CD8-positive, alpha-beta memory T cell (primary cell): ENCODE measurements at regions not wholly inside any gene's neighbourhood (a gene's known extent, or its start where the extent isn't known, plus 50 kb on each side); places are given as distances from the start of the nearest gene placed in this dataset.

ENCODE experiments used
- CTCF ChIA-PET: fragments of 350-600 bp; sonication (Branson Sonifier 250); formaldehyde crosslinking; loops from one replicate; lab custom pipeline; 2021; ENCODE audit warnings: antibody characterized with exemption; lab: Charles Lee
- POLR2A ChIA-PET: fragments of 350-600 bp; sonication (Branson Sonifier 250); formaldehyde crosslinking; loops from one replicate; lab custom pipeline; 2021; ENCODE audit warnings: antibody characterized with exemption; lab: Charles Lee
- DNase-seq, 5 donors: peaks; one replicate each; pipeline versions ENCODE4 v3.0.0 to v3.0.0-alpha.2; 2020 to 2022; ENCODE audit warnings: mixed read lengths in 1 of 5
- H3K27ac ChIP-seq: one replicate; pipeline ENCODE4 v1.7.0; 2013; ENCODE audit warnings: low read depth, mild to moderate bottlenecking, low read length, moderate library complexity
- H3K27me3 ChIP-seq: 2 replicates; pipeline ENCODE4 v1.7.0; 2013; ENCODE audit warnings: low read length, mild to moderate bottlenecking; ENCODE audit not compliant: insufficient read depth, poor library complexity, severe bottlenecking
- H3K36me3 ChIP-seq: 2 replicates; pipeline ENCODE4 v1.7.0; 2013; ENCODE audit warnings: mild to moderate bottlenecking, low read length, moderate library complexity; ENCODE audit not compliant: insufficient read depth
- H3K4me1 ChIP-seq: 2 replicates; pipeline ENCODE4 v1.7.0; 2013; ENCODE audit warnings: mild to moderate bottlenecking, low read length, moderate library complexity; ENCODE audit not compliant: insufficient read depth
- H3K4me3 ChIP-seq: 2 replicates; pipeline ENCODE4 v1.7.0; 2013; ENCODE audit warnings: mild to moderate bottlenecking, low read length
- H3K9me3 ChIP-seq: 2 replicates; pipeline ENCODE4 v1.7.0; 2013; ENCODE audit warnings: mild to moderate bottlenecking, low read length
- H3K27ac Mint-ChIP-seq, 8 donors: one replicate each; pipeline ENCODE4 v1.8.0; 2020 to 2021; ENCODE audit warnings: mixed read lengths in 8 of 8, mild to moderate bottlenecking in 6 of 8, inconsistent platforms in 3 of 8, moderate library complexity in 3 of 8
- H3K27me3 Mint-ChIP-seq, 2 donors: one replicate each; pipeline ENCODE4 v1.8.0; 2020 to 2021; ENCODE audit warnings: mixed read lengths in 2 of 2, mild to moderate bottlenecking in 1 of 2, moderate library complexity in 1 of 2
- H3K36me3 Mint-ChIP-seq, 3 donors: one replicate each; pipeline ENCODE4 v1.8.0; 2020 to 2021; ENCODE audit warnings: mixed read lengths in 3 of 3, inconsistent platforms in 1 of 3, mild to moderate bottlenecking in 1 of 3
- H3K4me1 Mint-ChIP-seq, 3 donors: one replicate each; pipeline ENCODE4 v1.8.0; 2020 to 2021; ENCODE audit warnings: mixed read lengths in 3 of 3, inconsistent platforms in 1 of 3, mild to moderate bottlenecking in 1 of 3
- H3K4me3 Mint-ChIP-seq, 7 donors: one replicate each; pipeline ENCODE4 v1.8.0; 2020 to 2021; ENCODE audit warnings: mixed read lengths in 7 of 7, mild to moderate bottlenecking in 6 of 7, moderate library complexity in 4 of 7, inconsistent platforms in 2 of 7
- H3K9me3 Mint-ChIP-seq, 5 donors: one replicate each; pipeline ENCODE4 v1.8.0; 2020 to 2022; ENCODE audit warnings: mixed read lengths in 5 of 5, mild to moderate bottlenecking in 3 of 5, moderate library complexity in 2 of 5, inconsistent platforms in 1 of 5

- ChIA-PET POLR2A (no interaction called here), CTCF (no interaction called here)
- no peaks in the 10 kb centered on the region for H3K9me3 ChIP-seq
- no peak overlapping the region for H3K4me3 ChIP-seq
- H3K27me3 ChIP-seq = no peaks in the 10 kb centered on the region
- Mint-ChIP-seq H3K27me3 (peaks cover 2 to 3% of the 10 kb centered on the region in 2 donors), H3K4me3 (no peak overlapping the region), H3K27ac (no peak overlapping the region), H3K4me1 (no peaks in the 10 kb centered on the region), H3K36me3 (no peaks in the 10 kb centered on the region), H3K9me3 (peaks cover 0 to 9% (median 0%) of the 10 kb centered on the region in 5 donors)
- DNase-seq = no peak
- no peaks in the 10 kb centered on the region for H3K4me1 ChIP-seq
- H3K36me3 ChIP-seq = no peaks in the 10 kb centered on the region
- no peak overlapping the region for H3K27ac ChIP-seq
Observed at GRCh38 chr2:60296219-60296955, 257.1 kb downstream of the BCL11A start.

GRCh38 chr2:60295636-60295962, 257.9 kb downstream of the BCL11A start:
- H3K4me1 ChIP-seq = no peaks in the 10 kb centered on the region
- H3K4me3 Mint-ChIP-seq = no peak overlapping the region
- no peak overlapping the region for H3K27ac ChIP-seq
- no peaks in the 10 kb centered on the region for H3K9me3 ChIP-seq
- H3K36me3 Mint-ChIP-seq = no peaks in the 10 kb centered on the region
- H3K36me3 ChIP-seq = no peaks in the 10 kb centered on the region
- no peak overlapping the region for H3K27ac Mint-ChIP-seq
- H3K9me3 Mint-ChIP-seq = peaks cover 0 to 9% (median 0%) of the 10 kb centered on the region in 5 donors
- ChIA-PET POLR2A (no interaction called here), CTCF (no interaction called here)
- no peaks in the 10 kb centered on the region for H3K27me3 ChIP-seq
- no peaks in the 10 kb centered on the region for H3K4me1 Mint-ChIP-seq
- no peak overlapping the region for H3K4me3 ChIP-seq
- no peak for DNase-seq
- peaks cover 2 to 3% of the 10 kb centered on the region in 2 donors for H3K27me3 Mint-ChIP-seq

GRCh38 chr2:60294901-60295635, 258.4 kb downstream of the BCL11A start:
- Mint-ChIP-seq H3K27me3 (peaks cover 2 to 3% of the 10 kb centered on the region in 2 donors), H3K9me3 (peaks cover 0 to 9% (median 0%) of the 10 kb centered on the region in 5 donors), H3K27ac (no peak overlapping the region), H3K4me3 (no peak overlapping the region), H3K4me1 (no peaks in the 10 kb centered on the region), H3K36me3 (no peaks in the 10 kb centered on the region)
- no peak overlapping the region for H3K4me3 ChIP-seq
- H3K27me3 ChIP-seq = no peaks in the 10 kb centered on the region
- H3K27ac ChIP-seq = no peak overlapping the region
- H3K36me3 ChIP-seq = no peaks in the 10 kb centered on the region
- CTCF ChIA-PET = no interaction called here
- H3K9me3 ChIP-seq = no peaks in the 10 kb centered on the region
- no peaks in the 10 kb centered on the region for H3K4me1 ChIP-seq
- no peak for DNase-seq
- POLR2A ChIA-PET = no interaction called here

DNA sequence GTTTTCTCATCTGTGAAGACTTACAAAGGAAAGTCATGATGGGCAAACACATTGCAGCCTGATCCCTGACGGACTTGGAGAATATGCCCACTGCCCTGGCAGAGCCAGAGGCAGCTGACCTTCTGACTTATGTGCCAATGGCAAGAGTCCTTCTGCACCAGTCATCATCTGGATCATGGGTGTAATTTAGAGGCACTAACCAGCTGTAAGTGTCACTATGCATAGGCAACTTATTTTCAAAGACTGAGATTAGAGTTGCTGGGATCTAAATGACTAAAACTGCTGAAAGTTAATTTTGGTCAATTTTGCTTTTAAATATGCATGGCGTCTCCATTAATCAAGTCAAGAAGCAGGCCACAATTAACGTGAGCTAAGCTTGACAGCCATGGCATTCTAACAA, 261.2 kb downstream of the BCL11A start:
- H3K4me3 ChIP-seq = no peak overlapping the region
- no peak overlapping the region for H3K27ac ChIP-seq
- no peak overlapping the region for H3K4me3 Mint-ChIP-seq
- no peaks in the 10 kb centered on the region for H3K36me3 Mint-ChIP-seq
- no peak overlapping the region for H3K27ac Mint-ChIP-seq
- H3K9me3 Mint-ChIP-seq = peaks cover 0 to 12% (median 0%) of the 10 kb centered on the region in 5 donors
- POLR2A ChIA-PET = no interaction called here
- H3K4me1 Mint-ChIP-seq = no peaks in the 10 kb centered on the region
- no peaks in the 10 kb centered on the region for H3K27me3 ChIP-seq
- H3K36me3 ChIP-seq = no peaks in the 10 kb centered on the region
- peaks cover 2 to 8% of the 10 kb centered on the region in 2 donors for H3K27me3 Mint-ChIP-seq
- DNase-seq = no peak
- no peaks in the 10 kb centered on the region for H3K4me1 ChIP-seq
- CTCF ChIA-PET = no interaction called here
- H3K9me3 ChIP-seq = no peaks in the 10 kb centered on the region

DNA sequence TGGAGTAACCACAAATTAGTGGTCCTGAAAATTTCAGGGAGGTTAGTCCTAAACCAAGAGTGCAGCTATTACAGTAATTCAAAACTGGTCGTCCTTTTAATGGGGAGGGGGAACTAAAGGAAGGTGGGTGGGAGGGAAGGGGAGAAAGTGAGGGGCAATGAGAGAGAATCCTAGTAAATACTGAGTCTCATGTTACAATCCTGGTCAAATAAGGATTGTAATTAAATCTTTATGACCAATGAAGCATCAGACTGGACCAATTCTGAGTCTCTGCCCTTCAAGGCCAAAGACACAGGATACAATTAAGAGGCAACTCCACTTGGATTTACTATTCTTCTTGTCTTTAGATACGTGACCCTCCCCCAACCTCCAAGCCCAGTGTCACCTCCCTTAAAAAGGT, 262.9 kb downstream of the BCL11A start:
- Mint-ChIP-seq H3K4me3 (no peak overlapping the region), H3K27me3 (peaks cover 3 to 8% of the 10 kb centered on the region in 2 donors), H3K36me3 (no peaks in the 10 kb centered on the region), H3K4me1 (no peaks in the 10 kb centered on the region), H3K27ac (no peak overlapping the region), H3K9me3 (peaks cover 0 to 10% (median 0%) of the 10 kb centered on the region in 5 donors)
- CTCF ChIA-PET = no interaction called here
- no peaks in the 10 kb centered on the region for H3K4me1 ChIP-seq
- no peak for DNase-seq
- H3K27me3 ChIP-seq = no peaks in the 10 kb centered on the region
- no peak overlapping the region for H3K27ac ChIP-seq
- no peaks in the 10 kb centered on the region for H3K36me3 ChIP-seq
- H3K4me3 ChIP-seq = no peak overlapping the region
- H3K9me3 ChIP-seq = no peaks in the 10 kb centered on the region
- POLR2A ChIA-PET = no interaction called here

GRCh38 chr2:60285626-60286316, 267.7 kb downstream of the BCL11A start:
- H3K4me1 Mint-ChIP-seq = no peaks in the 10 kb centered on the region
- Histone ChIP-seq H3K27me3 (no peaks in the 10 kb centered on the region), H3K9me3 (no peaks in the 10 kb centered on the region), H3K4me3 (no peak overlapping the region), H3K4me1 (no peaks in the 10 kb centered on the region), H3K27ac (no peak overlapping the region), H3K36me3 (no peaks in the 10 kb centered on the region)
- H3K27ac Mint-ChIP-seq = no peak overlapping the region
- H3K4me3 Mint-ChIP-seq = no peak overlapping the region
- ChIA-PET POLR2A (no interaction called here), CTCF (no interaction called here)
- H3K27me3 Mint-ChIP-seq = peaks cover 2 to 5% of the 10 kb centered on the region in 2 donors
- peaks cover 0 to 3% (median 0%) of the 10 kb centered on the region in 5 donors for H3K9me3 Mint-ChIP-seq
- no peaks in the 10 kb centered on the region for H3K36me3 Mint-ChIP-seq
- DNase-seq = no peak

DNA sequence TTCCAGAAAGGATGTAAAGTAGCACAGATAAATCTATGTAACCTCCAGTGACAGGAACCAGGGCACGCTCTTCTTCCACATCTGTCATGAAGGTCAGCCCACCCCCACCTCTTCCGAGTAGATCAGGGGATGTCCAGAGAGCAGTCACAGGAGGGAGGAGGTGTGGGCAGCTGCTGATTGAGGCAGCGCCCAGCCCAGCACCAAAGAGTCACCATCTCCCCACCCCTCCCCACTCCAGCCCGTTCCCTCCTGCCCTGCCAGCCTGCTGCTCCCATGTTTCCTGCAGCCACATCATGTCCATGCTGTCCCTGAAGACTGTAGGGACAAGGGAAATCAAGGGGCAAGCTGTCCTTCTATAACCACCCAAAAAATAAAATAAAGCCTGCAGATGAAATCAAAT, 269.8 kb downstream of the BCL11A start:
- Histone ChIP-seq H3K36me3 (no peaks in the 10 kb centered on the region), H3K4me1 (no peaks in the 10 kb centered on the region), H3K27me3 (no peaks in the 10 kb centered on the region), H3K27ac (no peak overlapping the region), H3K4me3 (no peak overlapping the region), H3K9me3 (no peaks in the 10 kb centered on the region)
- Mint-ChIP-seq H3K4me1 (no peaks in the 10 kb centered on the region), H3K36me3 (no peaks in the 10 kb centered on the region), H3K27me3 (peaks cover 5% of the 10 kb centered on the region in 2 donors), H3K4me3 (no peak overlapping the region), H3K9me3 (peaks cover 0 to 4% (median 0%) of the 10 kb centered on the region in 5 donors), H3K27ac (no peak overlapping the region)
- CTCF ChIA-PET = no interaction called here
- POLR2A ChIA-PET = no interaction called here
- no peak for DNase-seq

GRCh38 chr2:60282886-60283285, 270.6 kb downstream of the BCL11A start:
- Mint-ChIP-seq H3K4me1 (no peaks in the 10 kb centered on the region), H3K4me3 (no peak overlapping the region), H3K27me3 (peaks cover 5% of the 10 kb centered on the region in 2 donors), H3K27ac (no peak overlapping the region), H3K36me3 (no peaks in the 10 kb centered on the region), H3K9me3 (peaks cover 0 to 6% (median 0%) of the 10 kb centered on the region in 5 donors)
- ChIA-PET POLR2A (no interaction called here), CTCF (no interaction called here)
- no peak overlapping the region for H3K27ac ChIP-seq
- DNase-seq = no peak
- H3K36me3 ChIP-seq = no peaks in the 10 kb centered on the region
- H3K9me3 ChIP-seq = no peaks in the 10 kb centered on the region
- H3K27me3 ChIP-seq = no peaks in the 10 kb centered on the region
- no peaks in the 10 kb centered on the region for H3K4me1 ChIP-seq
- H3K4me3 ChIP-seq = no peak overlapping the region
